Fibroblast of the aortic adventitia (primary cell): ENCODE measurements at regions not wholly inside any gene's neighbourhood (a gene's known extent, or its start where the extent isn't known, plus 50 kb on each side); places are given as distances from the start of the nearest gene placed in this dataset.

Source experiments
- DNase-seq: peaks from one replicate; pipeline ENCODE4 v3.0.0-alpha.2; 2010; ENCODE audit warnings: low read depth
- H3K4me3 ChIP-seq: 2 replicates; pipeline ENCODE4 v1.5.1; 2011; ENCODE audit warnings: low read depth, mild to moderate bottlenecking, control low read depth, low read length, moderate library complexity
- TF ChIP-seq, protein P1 (sequence below): IDR thresholded peaks from 2 replicates; pipeline ENCODE4 v1.5.1; 2011; ENCODE audit warnings: mild to moderate bottlenecking, low read length, control low read depth, inconsistent platforms; ENCODE audit not compliant: insufficient read depth

DNA sequence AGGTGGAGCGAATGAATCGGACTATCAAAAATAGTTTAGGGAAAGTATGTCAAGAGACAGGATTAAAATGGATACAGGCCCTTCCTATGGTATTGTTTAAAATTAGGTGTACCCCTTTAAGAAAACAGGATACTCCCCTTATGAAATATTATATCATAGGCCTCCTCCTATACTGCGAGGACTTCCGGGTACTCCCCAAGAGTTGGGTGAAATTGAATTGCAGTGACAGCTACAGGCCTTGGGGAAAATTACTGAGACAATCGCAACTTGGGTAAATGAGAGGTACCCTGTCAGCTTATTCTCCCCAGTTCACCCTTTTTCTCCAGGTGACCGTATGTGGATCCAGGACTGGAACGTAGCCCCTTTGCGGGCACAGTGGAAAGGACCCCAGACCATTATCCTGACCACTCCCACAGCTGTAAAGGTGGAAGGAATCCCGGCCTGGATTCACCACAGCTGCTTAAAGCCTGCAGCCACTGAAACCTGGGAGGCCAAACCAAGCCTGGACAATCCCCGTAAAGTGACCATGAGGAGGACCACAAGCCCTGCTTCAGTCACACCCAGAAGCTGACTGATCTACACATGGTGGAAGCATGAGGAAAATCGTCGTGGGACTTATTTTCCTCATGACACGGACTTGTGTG is 1138.1 kb downstream of the ARAP2 start:
- TF ChIP-seq, protein P1, sequence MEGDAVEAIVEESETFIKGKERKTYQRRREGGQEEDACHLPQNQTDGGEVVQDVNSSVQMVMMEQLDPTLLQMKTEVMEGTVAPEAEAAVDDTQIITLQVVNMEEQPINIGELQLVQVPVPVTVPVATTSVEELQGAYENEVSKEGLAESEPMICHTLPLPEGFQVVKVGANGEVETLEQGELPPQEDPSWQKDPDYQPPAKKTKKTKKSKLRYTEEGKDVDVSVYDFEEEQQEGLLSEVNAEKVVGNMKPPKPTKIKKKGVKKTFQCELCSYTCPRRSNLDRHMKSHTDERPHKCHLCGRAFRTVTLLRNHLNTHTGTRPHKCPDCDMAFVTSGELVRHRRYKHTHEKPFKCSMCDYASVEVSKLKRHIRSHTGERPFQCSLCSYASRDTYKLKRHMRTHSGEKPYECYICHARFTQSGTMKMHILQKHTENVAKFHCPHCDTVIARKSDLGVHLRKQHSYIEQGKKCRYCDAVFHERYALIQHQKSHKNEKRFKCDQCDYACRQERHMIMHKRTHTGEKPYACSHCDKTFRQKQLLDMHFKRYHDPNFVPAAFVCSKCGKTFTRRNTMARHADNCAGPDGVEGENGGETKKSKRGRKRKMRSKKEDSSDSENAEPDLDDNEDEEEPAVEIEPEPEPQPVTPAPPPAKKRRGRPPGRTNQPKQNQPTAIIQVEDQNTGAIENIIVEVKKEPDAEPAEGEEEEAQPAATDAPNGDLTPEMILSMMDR = no peak
- no peak for DNase-seq
- no peak overlapping the region for H3K4me3 ChIP-seq

DNA sequence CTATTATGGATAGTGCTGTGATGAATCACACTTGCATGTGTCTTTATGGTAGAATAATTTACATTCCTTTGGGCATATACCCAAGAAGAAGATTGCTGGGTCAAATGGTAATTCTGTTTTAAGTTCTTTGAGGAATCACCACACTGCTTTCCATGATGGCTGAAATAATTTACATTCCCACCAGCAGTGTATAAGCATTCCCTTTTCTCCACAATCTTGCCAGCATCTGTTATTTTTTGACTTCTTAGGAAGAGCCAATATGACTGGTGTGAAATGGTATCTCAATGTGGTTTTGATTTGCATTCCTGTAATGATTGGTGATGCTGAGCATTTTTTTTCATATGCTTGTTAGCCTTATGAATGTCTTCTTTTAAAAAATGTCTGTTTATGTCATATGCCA is 1120.2 kb downstream of the ARAP2 start:
- no peak overlapping the region for H3K4me3 ChIP-seq
- DNase-seq = no peak
- TF ChIP-seq, protein P1 = no peak

DNA sequence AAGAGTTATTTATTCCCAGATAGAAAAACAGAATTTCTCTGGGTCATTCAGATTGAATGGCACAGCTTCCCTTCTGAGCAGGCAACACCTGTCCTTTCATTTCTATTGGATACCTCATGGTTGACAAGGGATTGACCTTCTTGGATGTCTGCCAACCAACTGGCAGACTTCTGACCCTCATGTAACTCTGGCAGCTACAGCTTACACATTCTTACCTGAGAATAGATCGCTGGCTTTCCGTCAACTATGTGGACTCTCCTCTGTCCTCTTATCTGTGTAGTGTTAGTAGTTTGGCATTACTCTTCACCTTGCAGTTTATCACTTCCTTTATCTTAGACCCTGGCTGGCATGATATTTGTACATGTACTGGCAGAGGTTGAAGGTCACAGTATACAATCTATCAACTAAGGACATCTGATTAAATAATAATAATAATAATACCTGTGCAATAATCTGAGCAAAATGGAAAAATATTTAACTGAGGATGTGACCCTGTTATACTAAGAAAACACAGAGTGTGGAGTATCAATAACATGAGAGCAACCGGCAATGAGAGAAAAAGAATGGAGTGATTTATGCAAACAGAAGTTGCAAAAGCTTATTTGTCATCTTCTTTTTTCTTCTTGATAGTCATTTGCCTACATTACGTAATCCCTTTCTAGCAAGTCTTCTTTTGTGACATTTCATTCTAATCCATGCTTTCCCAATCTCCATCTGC is 1118.2 kb downstream of the ARAP2 start:
- H3K4me3 ChIP-seq = no peak overlapping the region
- DNase-seq = no peak
- TF ChIP-seq, protein P1 = no peak

DNA sequence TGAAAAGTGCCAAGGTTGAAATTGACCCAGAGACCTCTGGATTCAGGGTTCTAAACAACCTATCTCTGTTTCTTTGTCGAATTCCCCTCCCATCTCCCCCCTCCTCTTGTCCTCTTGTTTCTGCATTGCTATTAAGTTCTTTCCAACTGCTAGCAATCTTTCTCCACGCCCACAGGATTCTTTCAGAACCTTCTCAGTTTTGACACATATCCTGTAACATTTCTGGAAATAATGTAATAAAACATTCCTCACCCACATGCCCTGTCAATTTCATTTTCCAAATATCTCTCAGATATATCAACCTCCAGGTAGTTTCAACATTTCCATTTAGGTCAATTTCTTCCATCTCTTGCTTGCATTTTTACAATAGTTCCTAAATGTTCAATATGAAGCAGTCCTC is 1105.9 kb downstream of the ARAP2 start:
- no peak for DNase-seq
- TF ChIP-seq, protein P1 = no peak
- H3K4me3 ChIP-seq = no peak overlapping the region

DNA sequence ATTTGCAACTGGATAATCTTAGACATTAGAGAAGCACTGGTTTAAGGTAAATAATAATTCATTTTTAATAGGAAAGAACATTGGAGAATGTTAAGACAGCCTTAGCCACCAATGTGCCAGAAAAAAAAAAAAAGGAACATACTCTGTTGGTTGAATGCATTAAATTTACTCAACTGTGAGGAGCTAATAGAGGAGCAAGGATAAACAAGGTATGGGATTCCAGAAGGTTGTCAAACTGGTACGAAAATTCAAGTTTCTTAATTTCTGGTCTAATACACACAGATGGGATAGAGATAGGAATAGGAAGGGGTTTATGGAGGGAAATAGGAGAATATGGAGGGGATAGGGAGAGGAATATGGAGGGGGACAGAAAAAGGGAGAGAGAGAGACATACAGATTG is 1096.6 kb downstream of the ARAP2 start:
- no peak overlapping the region for H3K4me3 ChIP-seq
- DNase-seq = no peak
- TF ChIP-seq, protein P1 = no peak

DNA sequence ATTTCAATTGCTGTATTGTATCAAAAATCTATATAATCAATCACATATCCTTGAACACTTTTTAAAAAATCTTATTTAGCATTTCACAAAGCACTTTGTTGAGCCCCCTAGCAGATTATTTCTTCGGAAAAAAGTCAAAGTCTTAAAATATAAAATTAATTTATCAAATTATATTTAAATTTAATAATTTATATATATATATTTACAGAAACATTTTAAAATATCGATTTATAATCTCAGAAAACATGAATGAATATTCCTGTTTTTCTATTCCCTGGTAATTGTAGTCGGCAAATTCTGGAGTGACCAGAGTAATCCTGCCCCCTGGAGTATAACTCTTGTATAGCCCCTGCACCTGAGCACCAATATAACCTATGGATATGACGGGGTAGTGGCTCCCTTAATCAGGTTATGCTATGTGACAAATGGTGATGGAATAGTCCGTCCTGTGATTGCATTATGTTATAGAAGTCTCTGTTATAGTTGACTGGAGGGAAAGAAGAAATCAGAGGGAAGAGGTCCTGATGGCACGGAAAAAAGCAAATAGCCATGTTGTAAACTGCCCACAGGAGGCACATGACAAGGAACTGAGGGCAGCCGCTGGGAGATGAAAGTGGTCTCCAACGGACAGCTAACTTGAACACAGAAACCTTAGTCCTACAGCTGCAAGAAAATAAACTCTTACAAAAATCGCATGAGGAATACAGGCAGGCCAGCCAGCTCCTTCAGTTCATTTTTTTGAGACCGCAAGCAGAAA is 1092.3 kb downstream of the ARAP2 start:
- TF ChIP-seq, protein P1 = no peak
- H3K4me3 ChIP-seq = no peak overlapping the region
- no peak for DNase-seq
